Ishikawa (cell line): ENCODE measurements at regions not wholly inside any gene's neighbourhood (a gene's known extent, or its start where the extent isn't known, plus 50 kb on each side); places are given as distances from the start of the nearest gene placed in this dataset.

ENCODE experiments used
- CEBPB ChIP-seq: IDR thresholded peaks from 2 replicates; pipeline ENCODE4 v1.6.1; 2012
- EP300 ChIP-seq: IDR thresholded peaks from 2 replicates; pipeline ENCODE4 v1.6.1; 2012; ENCODE audit warnings: borderline replicate concordance
- MAX ChIP-seq: IDR thresholded peaks from 2 replicates; pipeline ENCODE4 v1.6.1; 2012
- NFIC ChIP-seq: IDR thresholded peaks from 2 replicates; pipeline ENCODE4 v1.6.1; 2012
- RAD21 ChIP-seq: IDR thresholded peaks from 2 replicates; pipeline ENCODE4 v1.6.1; 2012; ENCODE audit warnings: low read depth
- TAF1 ChIP-seq: IDR thresholded peaks from 2 replicates; pipeline ENCODE4 v1.6.1; 2012; ENCODE audit warnings: low read depth, mild to moderate bottlenecking
- TCF12 ChIP-seq: IDR thresholded peaks from 2 replicates; pipeline ENCODE4 v1.6.1; 2012; ENCODE audit warnings: low read depth
- TEAD4 ChIP-seq: IDR thresholded peaks from 2 replicates; pipeline ENCODE4 v1.6.1; 2012
- USF1 ChIP-seq: IDR thresholded peaks from 2 replicates; pipeline ENCODE4 v1.6.1; 2012
- YY1 ChIP-seq: IDR thresholded peaks from 2 replicates; pipeline ENCODE4 v1.6.1; 2012; ENCODE audit warnings: low read depth
- ZBTB7A ChIP-seq: IDR thresholded peaks from 2 replicates; pipeline ENCODE4 v1.6.1; 2012; ENCODE audit warnings: low read depth
- TF ChIP-seq, protein P1 (sequence below): IDR thresholded peaks from 2 replicates; pipeline ENCODE4 v1.6.1; 2012; ENCODE audit warnings: low read depth, mild to moderate bottlenecking

- no peak for TF ChIP-seq TEAD4
- TF ChIP-seq, protein P1, sequence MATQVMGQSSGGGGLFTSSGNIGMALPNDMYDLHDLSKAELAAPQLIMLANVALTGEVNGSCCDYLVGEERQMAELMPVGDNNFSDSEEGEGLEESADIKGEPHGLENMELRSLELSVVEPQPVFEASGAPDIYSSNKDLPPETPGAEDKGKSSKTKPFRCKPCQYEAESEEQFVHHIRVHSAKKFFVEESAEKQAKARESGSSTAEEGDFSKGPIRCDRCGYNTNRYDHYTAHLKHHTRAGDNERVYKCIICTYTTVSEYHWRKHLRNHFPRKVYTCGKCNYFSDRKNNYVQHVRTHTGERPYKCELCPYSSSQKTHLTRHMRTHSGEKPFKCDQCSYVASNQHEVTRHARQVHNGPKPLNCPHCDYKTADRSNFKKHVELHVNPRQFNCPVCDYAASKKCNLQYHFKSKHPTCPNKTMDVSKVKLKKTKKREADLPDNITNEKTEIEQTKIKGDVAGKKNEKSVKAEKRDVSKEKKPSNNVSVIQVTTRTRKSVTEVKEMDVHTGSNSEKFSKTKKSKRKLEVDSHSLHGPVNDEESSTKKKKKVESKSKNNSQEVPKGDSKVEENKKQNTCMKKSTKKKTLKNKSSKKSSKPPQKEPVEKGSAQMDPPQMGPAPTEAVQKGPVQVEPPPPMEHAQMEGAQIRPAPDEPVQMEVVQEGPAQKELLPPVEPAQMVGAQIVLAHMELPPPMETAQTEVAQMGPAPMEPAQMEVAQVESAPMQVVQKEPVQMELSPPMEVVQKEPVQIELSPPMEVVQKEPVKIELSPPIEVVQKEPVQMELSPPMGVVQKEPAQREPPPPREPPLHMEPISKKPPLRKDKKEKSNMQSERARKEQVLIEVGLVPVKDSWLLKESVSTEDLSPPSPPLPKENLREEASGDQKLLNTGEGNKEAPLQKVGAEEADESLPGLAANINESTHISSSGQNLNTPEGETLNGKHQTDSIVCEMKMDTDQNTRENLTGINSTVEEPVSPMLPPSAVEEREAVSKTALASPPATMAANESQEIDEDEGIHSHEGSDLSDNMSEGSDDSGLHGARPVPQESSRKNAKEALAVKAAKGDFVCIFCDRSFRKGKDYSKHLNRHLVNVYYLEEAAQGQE, result no peak
- no peak for TF ChIP-seq USF1
- no peak for TF ChIP-seq MAX
- no peak for TF ChIP-seq ZBTB7A
- TF ChIP-seq CEBPB, result no peak
- TF ChIP-seq RAD21, result no peak
- TF ChIP-seq TCF12, result no peak
- no peak for TF ChIP-seq TAF1
- TF ChIP-seq EP300, result no peak
- no peak for TF ChIP-seq YY1
- no peak for TF ChIP-seq NFIC
Observed at GRCh38 chr5:99878830-99879229, 656.3 kb upstream of the FAM174A start.
